A549 (cell line): ENCODE measurements at regions not wholly inside any gene's neighbourhood (a gene's known extent, or its start where the extent isn't known, plus 50 kb on each side); places are given as distances from the start of the nearest gene placed in this dataset.

Experiments
- ATAC-seq, 2 experiments: fragments of 200-7000 bp in 1 of 2; fragments of >200 bp in 1 of 2; cut with Nextera tagmentation in 1 of 2; cut with Tn5 transposase in 1 of 2; 3 replicates each; pipeline versions ENCODE4 v1.8.0 to v1.9.1; 2018 to 2020; ENCODE audit warnings: mild to moderate bottlenecking in 1 of 2, moderate library complexity in 1 of 2
- CTCF ChIA-PET: fragments of 300-600 bp; sonication (Branson Sonifier 250); formaldehyde crosslinking; extraction: SDS; loops from one replicate; lab custom pipeline; 2021; ENCODE audit warnings: antibody characterized with exemption, inconsistent platforms; lab: Yijun Ruan, JAX
- POLR2A ChIA-PET: fragments of 350-600 bp; formaldehyde crosslinking; extraction: SDS; loops from one replicate; lab custom pipeline; 2021; ENCODE audit warnings: antibody characterized with exemption, inconsistent platforms; lab: Yijun Ruan, JAX
- DNase-seq, 2 experiments: peaks; one replicate each; pipeline versions ENCODE4 v3.0.0 to v3.0.0-alpha.2; 2011 to 2016; ENCODE audit warnings: low read depth in 1 of 2, low spot score in 1 of 2
- FAIRE-seq: peaks from 2 replicates; lab custom pipeline; 2011; peaks lifted over from hg19 to GRCh38; lab: Jason Lieb, UNC
- H3K27ac ChIP-seq, 2 experiments: fragments of >200 bp; sonication (Bioruptor Twin); formaldehyde crosslinking; 3 replicates each; pipeline ENCODE4 v1.5.1; 2016 to 2017
- H3K4me1 ChIP-seq: fragments of >200 bp; sonication (Bioruptor Twin); formaldehyde crosslinking; 3 replicates; pipeline ENCODE4 v1.6.1; 2016
- H3K4me2 ChIP-seq: fragments of >200 bp; sonication (Bioruptor Twin); formaldehyde crosslinking; 3 replicates; pipeline ENCODE4 v1.6.1; 2016
- H3K4me3 ChIP-seq: fragments of >200 bp; sonication (Bioruptor Twin); formaldehyde crosslinking; 3 replicates; pipeline ENCODE4 v1.5.1; 2016
- H3K9me3 ChIP-seq: fragments of >200 bp; sonication (Bioruptor Twin); formaldehyde crosslinking; 3 replicates; pipeline ENCODE4 v1.6.1; 2016
- ATOH8 ChIP-seq: fragments of 250-450 bp; sonication (Bioruptor Pico); IDR thresholded peaks from 2 replicates; pipeline ENCODE4 v1.5.0; 2020; ENCODE audit warnings: low read depth, mild to moderate bottlenecking, moderate library complexity
- CBX2 ChIP-seq: fragments of 200-600 bp; sonication (generic); IDR thresholded peaks from 2 replicates; pipeline ENCODE4 v1.6.1; 2016; ENCODE audit warnings: low read depth, mild to moderate bottlenecking, borderline replicate concordance
- CBX8 ChIP-seq: fragments of 200-600 bp; sonication (generic); IDR thresholded peaks from 2 replicates; pipeline ENCODE4 v1.6.1; 2016
- E2F6 ChIP-seq: IDR thresholded peaks from 2 replicates; pipeline ENCODE4 v1.6.1; 2012; ENCODE audit warnings: low read depth, borderline replicate concordance
- EHF ChIP-seq: fragments of 250-450 bp; sonication (Bioruptor Pico); IDR thresholded peaks from 2 replicates; pipeline ENCODE4 v1.5.0; 2020; ENCODE audit warnings: mild to moderate bottlenecking
- EP300 ChIP-seq, 2 experiments: fragments of >200 bp; sonication (Bioruptor Twin); formaldehyde crosslinking; IDR thresholded peaks; 2 replicates in 1 of 2; 3 replicates in 1 of 2; pipeline ENCODE4 v1.6.1; 2016 to 2017
- ESRRA ChIP-seq: fragments of 150-350 bp; IDR thresholded peaks from 2 replicates; pipeline ENCODE4 v1.6.1; 2014; ENCODE audit warnings: mild to moderate bottlenecking, low read length, borderline replicate concordance
- FOXS1 ChIP-seq: fragments of 250-450 bp; sonication (Bioruptor Pico); IDR thresholded peaks from 2 replicates; pipeline ENCODE4 v1.5.0; 2020; ENCODE audit warnings: mild to moderate bottlenecking, moderate library complexity
- GATA3 ChIP-seq: IDR thresholded peaks from 2 replicates; pipeline ENCODE4 v1.6.1; 2012; ENCODE audit warnings: borderline replicate concordance
- HDAC2 ChIP-seq: fragments of 200-600 bp; sonication (generic); IDR thresholded peaks from 2 replicates; pipeline ENCODE4 v1.6.1; 2016
- HES2 ChIP-seq: fragments of >200 bp; sonication (Bioruptor Twin); formaldehyde crosslinking; IDR thresholded peaks from 2 replicates; pipeline ENCODE4 v1.6.1; 2016
- HOXB5 ChIP-seq: fragments of 250-450 bp; sonication (Bioruptor Pico); IDR thresholded peaks from 2 replicates; pipeline ENCODE4 v1.5.0; 2020; ENCODE audit warnings: mild to moderate bottlenecking, moderate library complexity
- JUN ChIP-seq, 2 experiments: fragments of >200 bp; sonication (Bioruptor Twin); formaldehyde crosslinking; IDR thresholded peaks; 2 replicates in 1 of 2; 3 replicates in 1 of 2; pipeline ENCODE4 v1.6.1; 2016 to 2017
- MAFK ChIP-seq: fragments of 450-650 bp; IDR thresholded peaks from 2 replicates; pipeline ENCODE4 v1.6.1; 2014; ENCODE audit not compliant: partially characterized antibody
- MAZ ChIP-seq: fragments of 150-350 bp; IDR thresholded peaks from 2 replicates; pipeline ENCODE4 v1.6.1; 2014; ENCODE audit warnings: antibody characterized with exemption, low read depth, low read length, borderline replicate concordance
- MYC ChIP-seq: IDR thresholded peaks from 2 replicates; pipeline ENCODE4 v1.6.1; 2012; ENCODE audit warnings: mild to moderate bottlenecking, inconsistent platforms, low read length, improper control_type of control experiment, borderline replicate concordance
- NFE2L2 ChIP-seq: fragments of 150-350 bp; conservative IDR thresholded peaks from 2 replicates; pipeline ENCODE4 v1.6.1; 2014; ENCODE audit warnings: low read length
- NR3C1 ChIP-seq: fragments of >200 bp; sonication (Bioruptor Twin); formaldehyde crosslinking; IDR thresholded peaks from 3 replicates; pipeline ENCODE4 v1.6.1; 2017
- RAD21 ChIP-seq, 2 experiments: fragments of >200 bp in 1 of 2; sonication (Bioruptor Twin) in 1 of 2; formaldehyde crosslinking in 1 of 2; IDR thresholded peaks in 1 of 2; conservative IDR thresholded peaks in 1 of 2; 2 replicates in 1 of 2; 3 replicates in 1 of 2; pipeline ENCODE4 v1.6.1; 2012 to 2018; ENCODE audit warnings: inconsistent platforms in 1 of 2
- RARB ChIP-seq: fragments of 250-450 bp; sonication (Bioruptor Pico); IDR thresholded peaks from 2 replicates; pipeline ENCODE4 v1.8.0; 2021; ENCODE audit warnings: mild to moderate bottlenecking, moderate library complexity
- RFX5 ChIP-seq: fragments of 450-650 bp; IDR thresholded peaks from 2 replicates; pipeline ENCODE4 v1.7.1; 2014; ENCODE audit warnings: antibody characterized with exemption, mild to moderate bottlenecking, moderate library complexity
- RNF2 ChIP-seq: fragments of 200-600 bp; sonication (generic); IDR thresholded peaks from 2 replicates; pipeline ENCODE4 v1.6.1; 2016; ENCODE audit warnings: low read depth, mild to moderate bottlenecking, antibody characterized with exemption, moderate library complexity, borderline replicate concordance
- SMC3 ChIP-seq: fragments of >200 bp; sonication (Bioruptor Twin); formaldehyde crosslinking; IDR thresholded peaks from 3 replicates; pipeline ENCODE4 v1.6.1; 2018; ENCODE audit warnings: inconsistent platforms
- ZC3H11A ChIP-seq: fragments of 450-650 bp; IDR thresholded peaks from 2 replicates; pipeline ENCODE4 v1.6.1; 2014; ENCODE audit warnings: antibody characterized with exemption, mild to moderate bottlenecking
- ZNF302 ChIP-seq: fragments of 250-450 bp; sonication (Bioruptor Pico); IDR thresholded peaks from 2 replicates; pipeline ENCODE4 v1.9.0; 2021; ENCODE audit warnings: inconsistent platforms, mild to moderate bottlenecking, moderate library complexity
- ZSCAN20 ChIP-seq: fragments of 250-450 bp; sonication (Bioruptor Pico); IDR thresholded peaks from 2 replicates; pipeline ENCODE4 v1.8.0; 2022; ENCODE audit warnings: mild to moderate bottlenecking, moderate library complexity
- WGBS: methylation state at CpG from one replicate; pipeline ENCODE4 v1.1.6; 2017; ENCODE audit errors: missing lambda C conversion rate; 5-methylcytosine and 5-hydroxymethylcytosine counted together
- TF ChIP-seq, protein P1 (sequence below): IDR thresholded peaks from 2 replicates; pipeline ENCODE4 v1.6.1; 2012

DNA sequence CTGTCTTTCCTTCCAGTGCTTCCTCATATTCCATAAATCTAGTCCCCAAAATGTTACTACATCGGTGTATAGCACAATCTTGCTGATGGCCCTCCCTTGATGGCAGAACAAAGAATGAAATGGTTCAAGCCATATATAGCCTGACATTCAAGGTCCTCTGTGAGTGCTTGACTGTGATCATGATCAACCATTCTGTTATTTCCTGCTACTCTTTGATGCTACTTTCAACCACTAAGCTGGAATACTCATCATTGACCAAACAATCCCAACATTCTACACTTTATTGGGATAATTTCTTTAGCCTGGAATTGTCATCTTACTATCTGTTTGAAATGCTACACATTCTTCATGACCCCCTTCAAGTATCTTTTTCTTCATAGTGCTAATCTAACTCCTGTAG is 633.9 kb downstream of the PLCL1 start:
- no peaks in the 10 kb centered on the region for H3K4me1 ChIP-seq
- no peak overlapping the region for H3K27ac ChIP-seq
- TF ChIP-seq E2F6 (no peak), HDAC2 (no peak), RAD21 (conservative IDR thresholded peaks at IDR 0.05 in 1 of 2, IDR thresholded peaks at IDR 0.05 in 1 of 2) (no peak), JUN (IDR thresholded peaks at IDR 0.05) (no peak), RNF2 (no peak), SMC3 (no peak), RFX5 (no peak), HOXB5 (CRISPR knock-in tag) (no peak), ESRRA (no peak), NFE2L2 (no peak), ZNF302 (no peak), CBX2 (no peak), MAFK (no peak), FOXS1 (no peak)
- TF ChIP-seq, protein P1, sequence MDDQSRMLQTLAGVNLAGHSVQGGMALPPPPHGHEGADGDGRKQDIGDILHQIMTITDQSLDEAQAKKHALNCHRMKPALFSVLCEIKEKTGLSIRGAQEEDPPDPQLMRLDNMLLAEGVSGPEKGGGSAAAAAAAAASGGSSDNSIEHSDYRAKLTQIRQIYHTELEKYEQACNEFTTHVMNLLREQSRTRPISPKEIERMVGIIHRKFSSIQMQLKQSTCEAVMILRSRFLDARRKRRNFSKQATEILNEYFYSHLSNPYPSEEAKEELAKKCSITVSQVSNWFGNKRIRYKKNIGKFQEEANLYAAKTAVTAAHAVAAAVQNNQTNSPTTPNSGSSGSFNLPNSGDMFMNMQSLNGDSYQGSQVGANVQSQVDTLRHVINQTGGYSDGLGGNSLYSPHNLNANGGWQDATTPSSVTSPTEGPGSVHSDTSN, result no peak
- no peak overlapping the region for H3K4me2 ChIP-seq
- no peak for FAIRE-seq
- no peak for ATAC-seq
- no peak overlapping the region for H3K4me3 ChIP-seq
- H3K9me3 ChIP-seq, result no peaks in the 10 kb centered on the region
- CTCF ChIA-PET, result no interaction called here
- POLR2A ChIA-PET, result no interaction called here
- DNase-seq, result no peak
- WGBS, result 0% methylated on average over 1 of the region's 1 CpG

DNA sequence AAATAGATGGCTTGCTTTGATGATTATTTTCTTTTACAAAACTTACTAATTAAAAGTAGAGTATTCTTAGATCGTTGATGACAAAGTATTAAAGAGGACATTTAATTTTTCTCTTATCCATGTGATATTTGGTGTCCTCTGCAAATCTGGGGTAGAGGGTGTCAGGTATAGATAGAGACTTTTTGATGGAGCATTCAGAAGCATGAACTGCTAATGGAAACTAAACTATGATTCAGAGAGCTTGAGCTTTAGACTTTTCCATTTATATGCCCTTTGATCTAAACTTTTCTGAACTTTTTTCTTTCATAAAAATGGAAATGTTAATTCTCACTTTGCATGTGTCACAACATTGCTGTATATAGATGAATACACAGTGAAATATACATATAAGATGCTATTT is 619.7 kb downstream of the PLCL1 start:
- TF ChIP-seq GATA3 (no peak), EHF (no peak), NFE2L2 (no peak), RARB (no peak), ZC3H11A (no peak), HES2 (no peak), ZSCAN20 (CRISPR knock-in tag) (no peak), MAZ (no peak), ZNF302 (no peak), CBX8 (no peak), EP300 (IDR thresholded peaks at IDR 0.05) (no peak), NR3C1 (no peak), MYC (no peak), HOXB5 (CRISPR knock-in tag) (no peak), SMC3 (no peak), CBX2 (no peak), RAD21 (conservative IDR thresholded peaks at IDR 0.05 in 1 of 2, IDR thresholded peaks at IDR 0.05 in 1 of 2) (no peak), ATOH8 (CRISPR knock-in tag) (no peak)
- TF ChIP-seq, protein P1, result no peak
- ATAC-seq (no peak), DNase-seq (no peak), FAIRE-seq (no peak)
- no peak overlapping the region for H3K4me3 ChIP-seq
- POLR2A ChIA-PET, result no interaction called here
- no peaks in the 10 kb centered on the region for H3K4me1 ChIP-seq
- H3K9me3 ChIP-seq, result no peaks in the 10 kb centered on the region
- CTCF ChIA-PET, result no interaction called here
- H3K4me2 ChIP-seq, result no peak overlapping the region
- WGBS, result 0% methylated on average over 1 of the region's 1 CpG
- H3K27ac ChIP-seq, result no peak overlapping the region
